Suprapubic skin (tissue), 4 donors: ENCODE measurements at regions not wholly inside any gene's neighbourhood (a gene's known extent, or its start where the extent isn't known, plus 50 kb on each side); places are given as distances from the start of the nearest gene placed in this dataset.

ENCODE experiments used
- DNase-seq, 2 donors: peaks; one replicate each; pipeline ENCODE4 v3.0.0-alpha.2; 2019; ENCODE audit warnings: low spot score in 2 of 2
- H3K27ac ChIP-seq: fragments of 200-600 bp; sonication (generic); one replicate; pipeline ENCODE4 v1.5.1; 2019
- H3K27me3 ChIP-seq: fragments of 200-600 bp; sonication (generic); one replicate; pipeline ENCODE4 v1.5.1; 2019
- H3K36me3 ChIP-seq: fragments of 200-600 bp; sonication (generic); one replicate; pipeline ENCODE4 v1.5.1; 2019
- H3K4me1 ChIP-seq: fragments of 200-600 bp; sonication (generic); one replicate; pipeline ENCODE4 v1.5.1; 2019
- H3K4me3 ChIP-seq: fragments of 200-600 bp; sonication (generic); one replicate; pipeline ENCODE4 v1.5.1; 2019; ENCODE audit warnings: mild to moderate bottlenecking
- H3K9me3 ChIP-seq: fragments of 200-600 bp; sonication (generic); one replicate; pipeline ENCODE4 v1.5.1; 2019
- EP300 ChIP-seq: sonication (generic); formaldehyde crosslinking; IDR thresholded peaks from one replicate; pipeline ENCODE4 v1.6.1; 2017; ENCODE audit warnings: antibody characterized with exemption
- POLR2A ChIP-seq, 2 donors: fragments of 450-650 bp; IDR thresholded peaks; one replicate each; pipeline ENCODE4 v1.6.1; 2017; ENCODE audit warnings: antibody characterized with exemption in 2 of 2, mild to moderate bottlenecking in 2 of 2, moderate library complexity in 2 of 2
- POLR2AphosphoS5 ChIP-seq, 3 donors: sonication (generic); formaldehyde crosslinking; IDR thresholded peaks; one replicate each; pipeline ENCODE4 v1.6.1; 2017; ENCODE audit warnings: antibody characterized with exemption in 3 of 3
- WGBS: methylation state at CpG from one replicate; pipeline ENCODE4 v1.1.5; 2018; 5-methylcytosine and 5-hydroxymethylcytosine counted together
- TF ChIP-seq, protein P1 (sequence below), 2 donors: fragments of 200-600 bp in 1 of 2; fragments of 450-650 bp in 1 of 2; sonication (generic) in 1 of 2; IDR thresholded peaks; one replicate each; pipeline ENCODE4 v1.5.1; 2016 to 2019; ENCODE audit warnings: antibody characterized with exemption in 2 of 2, mild to moderate bottlenecking in 1 of 2, moderate library complexity in 1 of 2

DNA sequence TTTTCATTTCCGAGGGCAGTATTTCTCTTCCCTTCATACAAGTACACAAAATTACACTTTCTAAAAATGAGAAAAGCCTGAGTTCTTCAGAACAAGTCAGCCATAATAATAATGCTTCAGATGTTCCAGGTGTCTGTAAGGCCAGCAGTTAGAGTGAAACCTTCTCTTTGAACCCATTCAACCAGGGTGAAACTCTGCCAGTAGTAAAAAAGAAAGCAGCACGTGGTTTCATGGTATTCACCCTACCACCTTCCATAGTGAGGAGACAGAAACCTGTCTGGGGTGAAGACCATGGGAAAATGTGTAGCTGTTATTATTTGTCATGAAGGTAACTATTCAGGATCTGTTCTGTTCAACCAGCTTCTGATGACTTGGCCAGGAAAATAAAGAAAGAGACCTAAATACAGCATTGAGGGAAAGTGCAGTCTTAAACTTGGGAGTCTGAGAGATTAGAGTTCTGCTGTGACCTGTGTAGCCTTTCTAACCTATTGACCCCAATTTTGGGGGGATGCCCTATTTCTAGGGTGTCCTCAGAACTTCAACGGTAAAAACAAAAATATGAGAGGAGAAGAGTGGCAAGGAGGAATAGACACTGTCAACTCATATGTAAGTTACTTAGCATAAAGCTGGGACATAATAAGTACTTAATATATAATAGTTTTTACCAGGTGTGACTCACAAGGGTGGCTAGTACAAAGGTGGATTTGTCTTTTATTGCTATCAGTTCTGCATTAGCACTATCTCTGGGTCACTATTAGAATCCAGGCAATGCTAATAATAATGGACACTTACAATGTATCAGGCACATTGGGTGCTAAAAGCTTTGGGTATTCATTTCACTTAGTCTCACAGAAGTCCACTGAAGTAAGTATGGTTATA is 70.0 kb upstream of the TNFSF4 start:
- H3K27me3 ChIP-seq: no peaks in the 10 kb centered on the region
- 94% methylated on average over 3 of the region's 3 CpGs for WGBS
- H3K4me1 ChIP-seq: no peaks in the 10 kb centered on the region
- no peak for TF ChIP-seq EP300
- no peak for TF ChIP-seq POLR2AphosphoS5 (IDR thresholded peaks at IDR 0.05)
- TF ChIP-seq, protein P1, sequence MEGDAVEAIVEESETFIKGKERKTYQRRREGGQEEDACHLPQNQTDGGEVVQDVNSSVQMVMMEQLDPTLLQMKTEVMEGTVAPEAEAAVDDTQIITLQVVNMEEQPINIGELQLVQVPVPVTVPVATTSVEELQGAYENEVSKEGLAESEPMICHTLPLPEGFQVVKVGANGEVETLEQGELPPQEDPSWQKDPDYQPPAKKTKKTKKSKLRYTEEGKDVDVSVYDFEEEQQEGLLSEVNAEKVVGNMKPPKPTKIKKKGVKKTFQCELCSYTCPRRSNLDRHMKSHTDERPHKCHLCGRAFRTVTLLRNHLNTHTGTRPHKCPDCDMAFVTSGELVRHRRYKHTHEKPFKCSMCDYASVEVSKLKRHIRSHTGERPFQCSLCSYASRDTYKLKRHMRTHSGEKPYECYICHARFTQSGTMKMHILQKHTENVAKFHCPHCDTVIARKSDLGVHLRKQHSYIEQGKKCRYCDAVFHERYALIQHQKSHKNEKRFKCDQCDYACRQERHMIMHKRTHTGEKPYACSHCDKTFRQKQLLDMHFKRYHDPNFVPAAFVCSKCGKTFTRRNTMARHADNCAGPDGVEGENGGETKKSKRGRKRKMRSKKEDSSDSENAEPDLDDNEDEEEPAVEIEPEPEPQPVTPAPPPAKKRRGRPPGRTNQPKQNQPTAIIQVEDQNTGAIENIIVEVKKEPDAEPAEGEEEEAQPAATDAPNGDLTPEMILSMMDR (IDR thresholded peaks at IDR 0.05): no peak
- no peak for TF ChIP-seq POLR2A (IDR thresholded peaks at IDR 0.05)
- no peaks in the 10 kb centered on the region for H3K9me3 ChIP-seq
- no peak for DNase-seq
- no peak overlapping the region for H3K4me3 ChIP-seq
- no peaks in the 10 kb centered on the region for H3K36me3 ChIP-seq
- H3K27ac ChIP-seq: no peak overlapping the region

GRCh38 chr1:173280899-173281660 is 73.9 kb upstream of the TNFSF4 start:
- WGBS: 47% methylated on average over 7 of the region's 7 CpGs
- no peaks in the 10 kb centered on the region for H3K9me3 ChIP-seq
- no peak for DNase-seq
- H3K27me3 ChIP-seq: no peaks in the 10 kb centered on the region
- no peak overlapping the region for H3K4me3 ChIP-seq
- no peak overlapping the region for H3K27ac ChIP-seq
- H3K4me1 ChIP-seq: no peaks in the 10 kb centered on the region
- TF ChIP-seq EP300 (no peak), POLR2A (IDR thresholded peaks at IDR 0.05) (no peak), POLR2AphosphoS5 (IDR thresholded peaks at IDR 0.05) (no peak)
- TF ChIP-seq, protein P1 (IDR thresholded peaks at IDR 0.05): no peak
- no peaks in the 10 kb centered on the region for H3K36me3 ChIP-seq

- no peaks in the 10 kb centered on the region for H3K36me3 ChIP-seq
- no peaks in the 10 kb centered on the region for H3K27me3 ChIP-seq
- no peaks in the 10 kb centered on the region for H3K4me1 ChIP-seq
- WGBS: 88% methylated on average over 3 of the region's 3 CpGs
- no peak for TF ChIP-seq POLR2AphosphoS5 (IDR thresholded peaks at IDR 0.05)
- TF ChIP-seq POLR2A (IDR thresholded peaks at IDR 0.05): no peak
- TF ChIP-seq, protein P1 (IDR thresholded peaks at IDR 0.05): no peak
- TF ChIP-seq EP300: no peak
- H3K4me3 ChIP-seq: no peak overlapping the region
- no peak for DNase-seq
- H3K9me3 ChIP-seq: no peaks in the 10 kb centered on the region
- H3K27ac ChIP-seq: no peak overlapping the region
Observed at GRCh38 chr1:173285048-173285447, 77.9 kb upstream of the TNFSF4 start.

- H3K4me1 ChIP-seq: no peaks in the 10 kb centered on the region
- TF ChIP-seq, protein P1 (IDR thresholded peaks at IDR 0.05): no peak
- TF ChIP-seq POLR2AphosphoS5 (IDR thresholded peaks at IDR 0.05) (no peak), POLR2A (IDR thresholded peaks at IDR 0.05) (no peak), EP300 (no peak)
- DNase-seq: no peak
- no peak overlapping the region for H3K27ac ChIP-seq
- no peaks in the 10 kb centered on the region for H3K36me3 ChIP-seq
- 82% methylated on average over 1 of the region's 1 CpG for WGBS
- H3K4me3 ChIP-seq: no peak overlapping the region
- no peaks in the 10 kb centered on the region for H3K27me3 ChIP-seq
- no peaks in the 10 kb centered on the region for H3K9me3 ChIP-seq
Observed at GRCh38 chr1:173287785-173288184, 80.7 kb upstream of the TNFSF4 start.

DNA sequence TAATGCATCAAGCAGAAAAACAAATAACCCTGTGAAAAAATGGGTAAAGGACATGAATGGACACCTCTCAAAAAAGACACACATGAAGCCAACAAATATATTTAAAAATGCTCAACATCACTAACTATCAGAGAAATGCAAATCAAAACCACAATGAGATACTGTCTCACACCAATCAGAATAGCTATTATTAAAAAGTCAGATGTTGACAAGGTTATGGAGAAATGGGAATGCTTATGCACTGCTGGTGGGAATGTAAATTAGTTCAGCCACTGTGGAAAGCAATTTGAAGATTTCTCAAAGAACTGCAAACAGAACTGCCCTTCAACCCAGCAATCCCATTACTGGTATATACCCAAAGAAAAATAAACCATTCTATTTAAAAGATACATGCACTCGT is 86.6 kb upstream of the TNFSF4 start:
- H3K27ac ChIP-seq: no peak overlapping the region
- 94% methylated on average over 1 of the region's 1 CpG for WGBS
- H3K4me3 ChIP-seq: no peak overlapping the region
- H3K9me3 ChIP-seq: no peaks in the 10 kb centered on the region
- no peak for TF ChIP-seq POLR2A (IDR thresholded peaks at IDR 0.05)
- no peaks in the 10 kb centered on the region for H3K36me3 ChIP-seq
- no peaks in the 10 kb centered on the region for H3K4me1 ChIP-seq
- no peak for DNase-seq
- no peaks in the 10 kb centered on the region for H3K27me3 ChIP-seq
